IMR-90 (cell line): ENCODE measurements at regions not wholly inside any gene's neighbourhood (a gene's known extent, or its start where the extent isn't known, plus 50 kb on each side); places are given as distances from the start of the nearest gene placed in this dataset.

Experiments
- ATAC-seq: fragments of 200-7000 bp; cut with Tn5 transposase; 2 replicates; pipeline ENCODE4 v1.9.1; 2020; ENCODE audit warnings: low read depth, mild to moderate bottlenecking, moderate library complexity
- BruUV-seq: library from RNA; stranded (reverse); fragments of 400-500 nt; replicated peaks from 2 replicates; lab custom pipeline; 2021; lab: Mats Ljungman, UMichigan
- CTCF ChIA-PET: fragments of 300-600 bp; formaldehyde crosslinking; extraction: SDS; loops from one replicate; lab custom pipeline; 2021; ENCODE audit warnings: antibody characterized with exemption; lab: Yijun Ruan, JAX
- POLR2A ChIA-PET: fragments of 300-600 bp; sonication (Branson Sonifier 250); formaldehyde crosslinking; loops from one replicate; lab custom pipeline; 2022; ENCODE audit warnings: antibody characterized with exemption; ENCODE audit not compliant: unreplicated experiment; lab: Charles Lee
- DNase-seq: peaks from one replicate; pipeline ENCODE4 v3.0.0; 2013
- H2AFZ ChIP-seq: replicated peaks from 2 replicates; pipeline ENCODE3; 2013; ENCODE audit warnings: low read length, mild to moderate bottlenecking; ENCODE audit not compliant: poor library complexity
- H2AK5ac ChIP-seq: 2 replicates; pipeline ENCODE4 v1.6.1; 2013; ENCODE audit warnings: low read depth, low read length, inconsistent platforms
- H2AK9ac ChIP-seq: replicated peaks from 2 replicates; pipeline ENCODE3; 2013; ENCODE audit warnings: mild to moderate bottlenecking, low read depth, low read length, moderate library complexity; ENCODE audit not compliant: poor library complexity
- H2BK120ac ChIP-seq: 2 replicates; pipeline ENCODE4 v1.6.1; 2013; ENCODE audit warnings: low read depth, low read length, inconsistent platforms
- H2BK15ac ChIP-seq: 3 replicates; pipeline ENCODE4 v1.6.1; 2013; ENCODE audit warnings: low read depth, low read length, inconsistent platforms
- H2BK20ac ChIP-seq: 2 replicates; pipeline ENCODE4 v1.6.1; 2013; ENCODE audit warnings: low read depth, mild to moderate bottlenecking, inconsistent platforms, low read length, moderate library complexity
- H2BK5ac ChIP-seq: 2 replicates; pipeline ENCODE4 v1.6.1; 2013; ENCODE audit warnings: mild to moderate bottlenecking, low read depth, low read length, inconsistent platforms; ENCODE audit not compliant: poor library complexity, severe bottlenecking
- H3K14ac ChIP-seq: replicated peaks from 2 replicates; pipeline ENCODE4 v1.6.1; 2013; ENCODE audit warnings: low read depth, low read length, inconsistent platforms
- H3K18ac ChIP-seq: 2 replicates; pipeline ENCODE4 v1.6.1; 2013; ENCODE audit warnings: low read depth, low read length, control low read depth
- H3K23ac ChIP-seq: 2 replicates; pipeline ENCODE4 v1.6.1; 2013; ENCODE audit warnings: low read depth, low read length, inconsistent platforms
- H3K27ac ChIP-seq: 2 replicates; pipeline ENCODE4 v1.5.1; 2013; ENCODE audit warnings: mild to moderate bottlenecking, control low read depth, low read length; ENCODE audit not compliant: insufficient read depth
- H3K27me3 ChIP-seq: 2 replicates; pipeline ENCODE4 v1.6.1; 2013; ENCODE audit warnings: low read length; ENCODE audit not compliant: control insufficient read depth, insufficient read depth
- H3K36me3 ChIP-seq: 2 replicates; pipeline ENCODE4 v1.6.1; 2013; ENCODE audit warnings: low read length, mixed read lengths; ENCODE audit not compliant: control insufficient read depth, insufficient read depth
- H3K4ac ChIP-seq: 2 replicates; pipeline ENCODE4 v1.6.1; 2013; ENCODE audit warnings: low read depth, low read length, inconsistent platforms
- H3K4me1 ChIP-seq: 2 replicates; pipeline ENCODE4 v1.6.1; 2013; ENCODE audit warnings: low read length, mixed read lengths; ENCODE audit not compliant: control insufficient read depth, insufficient read depth
- H3K4me2 ChIP-seq: 2 replicates; pipeline ENCODE4 v1.6.1; 2013; ENCODE audit warnings: low read depth, mild to moderate bottlenecking, control low read depth, low read length, moderate library complexity
- H3K4me3 ChIP-seq: 2 replicates; pipeline ENCODE4 v1.5.1; 2013; ENCODE audit warnings: low read depth, mild to moderate bottlenecking, control low read depth, low read length, moderate library complexity; ENCODE audit not compliant: insufficient read depth
- H3K56ac ChIP-seq: 2 replicates; pipeline ENCODE4 v1.6.1; 2013; ENCODE audit warnings: low read length, inconsistent platforms; ENCODE audit not compliant: insufficient read depth; ENCODE audit errors: extremely low read depth
- H3K79me1 ChIP-seq, 2 experiments: 2 replicates each; pipeline ENCODE4 v1.6.1; 2013; ENCODE audit warnings: low read length in 2 of 2, inconsistent platforms in 1 of 2, low read depth in 1 of 2
- H3K9ac ChIP-seq: 2 replicates; pipeline ENCODE4 v1.6.1; 2013; ENCODE audit warnings: low read depth, low read length, control low read depth
- H3K9me1 ChIP-seq: 2 replicates; pipeline ENCODE4 v1.6.1; 2013; ENCODE audit warnings: low read length, inconsistent platforms; ENCODE audit not compliant: insufficient read depth
- H3K9me3 ChIP-seq: 2 replicates; pipeline ENCODE4 v1.6.1; 2013; ENCODE audit warnings: low read length; ENCODE audit not compliant: control insufficient read depth, insufficient read depth
- H4K20me1 ChIP-seq: 2 replicates; pipeline ENCODE4 v1.6.1; 2013; ENCODE audit warnings: low read length, inconsistent platforms; ENCODE audit not compliant: insufficient read depth
- H4K5ac ChIP-seq: 2 replicates; pipeline ENCODE4 v1.6.1; 2013; ENCODE audit warnings: mild to moderate bottlenecking, low read depth, low read length, control low read depth
- H4K8ac ChIP-seq, 2 experiments: 2 replicates each; pipeline ENCODE4 v1.6.1; 2013; ENCODE audit warnings: low read depth in 2 of 2, low read length in 2 of 2, control low read depth in 1 of 2, inconsistent platforms in 1 of 2
- H4K91ac ChIP-seq: 2 replicates; pipeline ENCODE4 v1.6.1; 2013; ENCODE audit warnings: low read depth, low read length, inconsistent platforms; ENCODE audit not compliant: insufficient read depth
- BHLHE40 ChIP-seq: fragments of 150-350 bp; IDR thresholded peaks from 2 replicates; pipeline ENCODE4 v1.6.1; 2016; ENCODE audit warnings: mild to moderate bottlenecking, low read depth, low read length
- MAZ ChIP-seq: IDR thresholded peaks from 2 replicates; pipeline ENCODE4 v1.6.1; 2012; ENCODE audit warnings: low read depth, mild to moderate bottlenecking, low read length, improper control_type of control experiment, moderate library complexity, borderline replicate concordance
- NFE2L2 ChIP-seq: fragments of 150-350 bp; IDR thresholded peaks from 2 replicates; pipeline ENCODE4 v1.6.1; 2016; ENCODE audit warnings: low read depth, mild to moderate bottlenecking, low read length
- SMC3 ChIP-seq: fragments of 150-350 bp; IDR thresholded peaks from 2 replicates; pipeline ENCODE4 v1.6.1; 2016; ENCODE audit warnings: low read depth, mild to moderate bottlenecking, antibody characterized with exemption, low read length, moderate library complexity
- WGBS, 2 experiments: methylation state at CpG; one replicate each; pipeline versions ENCODE4 v1.1.5 to v1.1.7; 2013; ENCODE audit warnings: missing lambda C conversion rate in 2 of 2; ENCODE audit not compliant: insufficient read length in 1 of 2; ENCODE audit errors: extremely low coverage in 2 of 2; 5-methylcytosine and 5-hydroxymethylcytosine counted together
- dilution Hi-C: fragments of 300-500 bp; cut with HindIII; formaldehyde crosslinking; loops from one replicate; pipeline ENCODE4 v1.14.3; 2018; ENCODE audit warnings: low sequenced_read_pairs; ENCODE audit not compliant: unreplicated experiment
- in situ Hi-C: fragments of 300-500 bp; cut with MboI; formaldehyde crosslinking; loops from 3 replicates; pipeline ENCODE4 v1.14.3; 2019; ENCODE audit warnings: low sequenced_read_pairs, inconsistent platforms, mixed read lengths
- intact Hi-C: fragments of 100-400 bp; cut with micrococcal nuclease; formaldehyde crosslinking; loops from 2 replicates; pipeline ENCODE4 v1.10.0; 2022

- WGBS, 2 experiments: no CpG with 5 or more reads among the region's 9 CpGs
- no peak for DNase-seq
- no peak for ATAC-seq
- H3K56ac ChIP-seq: no peak overlapping the region
- TF ChIP-seq MAZ (no peak), NFE2L2 (no peak), BHLHE40 (no peak), SMC3 (no peak)
- no peak overlapping the region for H4K8ac ChIP-seq
- no peaks in the 10 kb centered on the region for H3K9me3 ChIP-seq
- ChIA-PET CTCF (no interaction called here), POLR2A (no interaction called here)
- no peak overlapping the region for H2AK9ac ChIP-seq
- H2AK5ac ChIP-seq: no peak overlapping the region
- H3K4me2 ChIP-seq: no peak overlapping the region
- H3K9me1 ChIP-seq: no peaks in the 10 kb centered on the region
- H2AFZ ChIP-seq: no peak overlapping the region
- no peak overlapping the region for H4K5ac ChIP-seq
- H3K23ac ChIP-seq: no peak overlapping the region
- no TSS peak for BruUV-seq
- no peaks in the 10 kb centered on the region for H3K4me1 ChIP-seq
- no peak overlapping the region for H2BK20ac ChIP-seq
- no peak overlapping the region for H2BK5ac ChIP-seq
- H3K18ac ChIP-seq: no peak overlapping the region
- no peak overlapping the region for H3K9ac ChIP-seq
- no peak overlapping the region for H3K27ac ChIP-seq
- no peak overlapping the region for H3K4ac ChIP-seq
- intact Hi-C loops: no loop called here
- in situ Hi-C loops: no loop called here
- H3K14ac ChIP-seq: no peak overlapping the region
- dilution Hi-C loops: no loop called here
- no peaks in the 10 kb centered on the region for H3K36me3 ChIP-seq
- no peak overlapping the region for H2BK15ac ChIP-seq
- no peaks in the 10 kb centered on the region for H3K27me3 ChIP-seq
- H3K4me3 ChIP-seq: no peak overlapping the region
- no peaks in the 10 kb centered on the region for H4K20me1 ChIP-seq
- H2BK120ac ChIP-seq: no peak overlapping the region
- H3K79me1 ChIP-seq: no peaks in the 10 kb centered on the region
- H4K91ac ChIP-seq: no peak overlapping the region
These were observed 1978.3 kb upstream of the PIK3C3 start for GRCh38 chr18:39976771-39977170.
